Endothelial cell of umbilical vein (primary cell): ENCODE measurements at regions not wholly inside any gene's neighbourhood (a gene's known extent, or its start where the extent isn't known, plus 50 kb on each side); places are given as distances from the start of the nearest gene placed in this dataset.

Experiments
- BruUV-seq: library from RNA; stranded (reverse); fragments of 400-500 nt; replicated peaks from 2 replicates; lab custom pipeline; 2021; lab: Mats Ljungman, UMichigan
- CTCF ChIA-PET: fragments of 300-600, 350-600 bp; sonication (Branson Sonifier 250); formaldehyde crosslinking; loops from one replicate; lab custom pipeline; 2021; ENCODE audit warnings: antibody characterized with exemption, inconsistent platforms; lab: Charles Lee
- POLR2A ChIA-PET: fragments of 300-600, 350-600 bp; sonication (Branson Sonifier 250); formaldehyde crosslinking; loops from one replicate; lab custom pipeline; 2021; ENCODE audit warnings: antibody characterized with exemption, inconsistent platforms; lab: Charles Lee
- DNase-seq: peaks from one replicate; pipeline ENCODE4 v3.0.0-alpha.2; 2011; ENCODE audit warnings: low read depth, low spot score
- FAIRE-seq: peaks from 2 replicates; lab custom pipeline; 2011; peaks lifted over from hg19 to GRCh38; lab: Jason Lieb, UNC
- H2AFZ ChIP-seq: 2 replicates; pipeline ENCODE4 v1.6.0; 2012; ENCODE audit warnings: low read depth, low read length, control low read depth, inconsistent platforms
- H3K27ac ChIP-seq: 2 replicates; pipeline ENCODE4 v1.5.1; 2011; ENCODE audit warnings: low read depth, mild to moderate bottlenecking, control low read depth, low read length, moderate library complexity; ENCODE audit not compliant: insufficient read depth
- H3K27me3 ChIP-seq, 2 experiments: 2 replicates each; pipeline versions ENCODE4 v1.6.0 to v1.6.1; 2011; ENCODE audit warnings: low read length in 2 of 2, mixed read lengths in 1 of 2; ENCODE audit not compliant: control insufficient read depth in 2 of 2, insufficient read depth in 2 of 2
- H3K36me3 ChIP-seq, 2 experiments: 2 replicates in 1 of 2; 3 replicates in 1 of 2; pipeline ENCODE4 v1.5.1; 2011; ENCODE audit warnings: low read length in 2 of 2, mild to moderate bottlenecking in 1 of 2, moderate library complexity in 1 of 2; ENCODE audit not compliant: control insufficient read depth in 2 of 2, insufficient read depth in 2 of 2; ENCODE audit errors: extremely low read depth in 1 of 2
- H3K4me1 ChIP-seq: 3 replicates; pipeline ENCODE4 v1.5.1; 2011; ENCODE audit warnings: mild to moderate bottlenecking, low read length; ENCODE audit not compliant: control insufficient read depth, insufficient read depth; ENCODE audit errors: extremely low read depth
- H3K4me2 ChIP-seq: 2 replicates; pipeline ENCODE4 v1.6.1; 2011; ENCODE audit warnings: low read length, control low read depth, mixed read lengths; ENCODE audit not compliant: insufficient read depth
- H3K4me3 ChIP-seq, 3 experiments: fragments of 200-600 bp in 1 of 3; sonication (generic), shearing (Covaris generic) in 1 of 3; replicated peaks in 1 of 3; 2 replicates each; pipeline ENCODE4 v1.5.1; 2011 to 2016; ENCODE audit warnings: control low read depth in 3 of 3, low read length in 3 of 3, mild to moderate bottlenecking in 2 of 3, inconsistent platforms in 1 of 3, low read depth in 1 of 3, moderate library complexity in 1 of 3; ENCODE audit not compliant: insufficient read depth in 1 of 3
- H3K79me2 ChIP-seq: 2 replicates; pipeline ENCODE4 v1.6.0; 2012; ENCODE audit warnings: low read length, inconsistent platforms; ENCODE audit not compliant: control insufficient read depth, insufficient read depth
- H3K9ac ChIP-seq: replicated peaks from 2 replicates; pipeline ENCODE3; 2011; ENCODE audit warnings: low read length, control low read depth; ENCODE audit not compliant: insufficient read depth; ENCODE audit errors: extremely low read depth
- H3K9me1 ChIP-seq: replicated peaks from 3 replicates; pipeline ENCODE4 v1.6.0; 2011; ENCODE audit warnings: mild to moderate bottlenecking, low read length; ENCODE audit not compliant: control insufficient read depth, insufficient read depth; ENCODE audit errors: extremely low read depth
- H3K9me3 ChIP-seq: replicated peaks from 2 replicates; pipeline ENCODE4 v1.5.1; 2012; ENCODE audit warnings: low read length, inconsistent platforms; ENCODE audit not compliant: control insufficient read depth, insufficient read depth
- H4K20me1 ChIP-seq: replicated peaks from 2 replicates; pipeline ENCODE3; 2011; ENCODE audit warnings: mild to moderate bottlenecking, low read length; ENCODE audit not compliant: control insufficient read depth, insufficient read depth; ENCODE audit errors: extremely low read depth
- CTCF ChIP-seq, 2 donors: IDR thresholded peaks; 1 replicate in 1 of 2; 2 replicates in 1 of 2; pipeline ENCODE4 v1.5.1; 2011; ENCODE audit warnings: low read length in 2 of 2, mild to moderate bottlenecking in 2 of 2, moderate library complexity in 2 of 2, control low read depth in 1 of 2, inconsistent platforms in 1 of 2, low read depth in 1 of 2; ENCODE audit not compliant: insufficient read depth in 1 of 2; ENCODE audit errors: extremely low read depth in 1 of 2
- EZH2 ChIP-seq: IDR thresholded peaks from 2 replicates; pipeline ENCODE4 v1.6.1; 2012; ENCODE audit warnings: borderline replicate concordance, low read depth, mild to moderate bottlenecking, moderate library complexity, low read length, inconsistent platforms; ENCODE audit not compliant: severe bottlenecking
- FOS ChIP-seq: IDR thresholded peaks from 2 replicates; pipeline ENCODE4 v1.6.1; 2011; ENCODE audit warnings: mild to moderate bottlenecking, low read length, moderate library complexity, borderline replicate concordance; ENCODE audit not compliant: insufficient read depth
- GATA2 ChIP-seq: IDR thresholded peaks from 2 replicates; pipeline ENCODE4 v1.7.0; 2011; ENCODE audit warnings: low read depth, mild to moderate bottlenecking, moderate library complexity, mixed read lengths, low read length; ENCODE audit not compliant: insufficient read length, insufficient read depth
- JUN ChIP-seq: IDR thresholded peaks from 2 replicates; pipeline ENCODE4 v1.6.1; 2011; ENCODE audit warnings: borderline replicate concordance, low read depth; ENCODE audit not compliant: insufficient read length, insufficient read depth
- MAX ChIP-seq: IDR thresholded peaks from 2 replicates; pipeline ENCODE4 v1.6.1; 2011; ENCODE audit not compliant: insufficient read depth, insufficient read length
- MYC ChIP-seq: IDR thresholded peaks from one replicate; pipeline ENCODE4 v1.6.1; 2011; ENCODE audit warnings: mild to moderate bottlenecking, low read depth, low read length
- POLR2A ChIP-seq: IDR thresholded peaks from 2 replicates; pipeline ENCODE4 v1.6.1; 2012; ENCODE audit warnings: low read depth, mild to moderate bottlenecking, control low read depth, low read length
- POLR2AphosphoS5 ChIP-seq: IDR thresholded peaks from 2 replicates; pipeline ENCODE4 v1.6.1; 2012; ENCODE audit warnings: low read depth, mild to moderate bottlenecking, control low read depth, low read length, moderate library complexity; ENCODE audit not compliant: insufficient read depth
- dilution Hi-C: fragments of 300-500 bp; cut with MboI; formaldehyde crosslinking; loops from one replicate; pipeline ENCODE4 v1.15.0; 2019; ENCODE audit warnings: low sequenced_read_pairs; ENCODE audit not compliant: extremely low pct_ligation_motif_present
- intact Hi-C: fragments of 100-400 bp; cut with micrococcal nuclease; formaldehyde crosslinking; loops from one replicate; pipeline ENCODE4 v1.10.0; 2022

GRCh38 chr5:72562717-72563116 is 55.5 kb upstream of the ZNF366 start:
- H3K4me1 ChIP-seq: peaks cover 60% of the 10 kb centered on the region
- ChIA-PET POLR2A (no interaction called here), CTCF (no interaction called here)
- TF ChIP-seq MYC: no peak
- no peak for TF ChIP-seq MAX
- TF ChIP-seq FOS: no peak
- no peak for TF ChIP-seq POLR2A
- no peak for TF ChIP-seq CTCF (IDR thresholded peaks at IDR 0.05; ENCODE audit: extremely low read depth in 1 of 2, insufficient read depth in 1 of 2, low read depth in 1 of 2, low read length in 2 of 2)
- TF ChIP-seq GATA2: no peak
- no peak for TF ChIP-seq POLR2AphosphoS5
- no peak for TF ChIP-seq EZH2
- no peak for TF ChIP-seq JUN
- dilution Hi-C loops: no loop called here
- intact Hi-C loops: no loop called here
- H3K36me3 ChIP-seq: no peaks in the 10 kb centered on the region
- no peak for DNase-seq
- no peak overlapping the region for H3K9ac ChIP-seq
- no peak overlapping the region for H3K4me3 ChIP-seq
- no TSS peak for BruUV-seq
- H3K9me3 ChIP-seq: no peaks in the 10 kb centered on the region
- H3K4me2 ChIP-seq: no peak overlapping the region
- no peaks in the 10 kb centered on the region for H3K9me1 ChIP-seq
- H3K27ac ChIP-seq: no peak overlapping the region
- no peak for FAIRE-seq
- H2AFZ ChIP-seq: no peak overlapping the region
- no peaks in the 10 kb centered on the region for H4K20me1 ChIP-seq
- no peaks in the 10 kb centered on the region for H3K27me3 ChIP-seq
- H3K79me2 ChIP-seq: no peaks in the 10 kb centered on the region
